Endodermal cell (in vitro differentiated cells): ENCODE measurements at regions not wholly inside any gene's neighbourhood (a gene's known extent, or its start where the extent isn't known, plus 50 kb on each side); places are given as distances from the start of the nearest gene placed in this dataset.
"Not testable (repeated sequence)": the region's sequence is repeated elsewhere in the genome, so short reads cannot be mapped to it uniquely, and the experiment has no call there.

Experiments
- DNase-seq: peaks from one replicate; pipeline ENCODE4 v3.0.0-alpha.2; 2017
- H3K27ac ChIP-seq: 2 replicates; pipeline ENCODE4 v1.5.1; 2013; ENCODE audit warnings: mild to moderate bottlenecking, low read depth, low read length, moderate library complexity
- H3K27me3 ChIP-seq: 2 replicates; pipeline ENCODE4 v1.6.1; 2013; ENCODE audit warnings: mild to moderate bottlenecking, low read length, moderate library complexity; ENCODE audit not compliant: insufficient read depth, control insufficient read depth, poor library complexity, severe bottlenecking
- H3K36me3 ChIP-seq: 2 replicates; pipeline ENCODE4 v1.7.0; 2013; ENCODE audit warnings: mild to moderate bottlenecking, low read length, moderate library complexity; ENCODE audit not compliant: control insufficient read depth, insufficient read depth
- H3K4me1 ChIP-seq: one replicate; pipeline ENCODE4 v1.7.0; 2013; ENCODE audit warnings: low read length; ENCODE audit not compliant: control insufficient read depth, insufficient read depth
- H3K4me3 ChIP-seq: 2 replicates; pipeline ENCODE4 v1.5.1; 2013; ENCODE audit warnings: mild to moderate bottlenecking, low read length, moderate library complexity
- H3K9ac ChIP-seq: 2 replicates; pipeline ENCODE4 v1.6.1; 2013; ENCODE audit warnings: mild to moderate bottlenecking, low read length, moderate library complexity; ENCODE audit not compliant: poor library complexity, severe bottlenecking; ENCODE audit errors: extremely low read depth
- H3K9me3 ChIP-seq: 2 replicates; pipeline ENCODE4 v1.6.1; 2013; ENCODE audit warnings: mild to moderate bottlenecking, low read length, moderate library complexity; ENCODE audit not compliant: control insufficient read depth
- H3K27ac Mint-ChIP-seq: 2 replicates; pipeline ENCODE4 v1.8.0; 2020; ENCODE audit warnings: mixed read lengths
- H3K27me3 Mint-ChIP-seq: 2 replicates; pipeline ENCODE4 v1.8.0; 2021; ENCODE audit warnings: mild to moderate bottlenecking, mixed read lengths; ENCODE audit not compliant: insufficient read depth
- H3K36me3 Mint-ChIP-seq: 2 replicates; pipeline ENCODE4 v1.8.0; 2020; ENCODE audit warnings: low read depth, mixed read lengths
- H3K4me1 Mint-ChIP-seq: 2 replicates; pipeline ENCODE4 v1.8.0; 2020; ENCODE audit warnings: mixed read lengths
- H3K4me3 Mint-ChIP-seq: 2 replicates; pipeline ENCODE4 v1.8.0; 2020; ENCODE audit warnings: mild to moderate bottlenecking, moderate library complexity, mixed read lengths
- H3K9me3 Mint-ChIP-seq: 2 replicates; pipeline ENCODE4 v1.8.0; 2020; ENCODE audit warnings: mild to moderate bottlenecking, mixed read lengths
- WGBS, 2 experiments: methylation state at CpG; one replicate each; pipeline versions ENCODE4 v1.1.5 to v1.1.7; 2013; ENCODE audit warnings: missing lambda C conversion rate in 2 of 2, mixed read lengths in 1 of 2; ENCODE audit not compliant: insufficient coverage in 1 of 2, insufficient read length in 1 of 2; 5-methylcytosine and 5-hydroxymethylcytosine counted together
- TF ChIP-seq, protein P1 (sequence below): fragments of 200-600 bp; sonication (generic); conservative IDR thresholded peaks from 2 replicates; pipeline ENCODE4 v1.5.0; 2021; ENCODE audit warnings: antibody characterized with exemption, mild to moderate bottlenecking

DNA sequence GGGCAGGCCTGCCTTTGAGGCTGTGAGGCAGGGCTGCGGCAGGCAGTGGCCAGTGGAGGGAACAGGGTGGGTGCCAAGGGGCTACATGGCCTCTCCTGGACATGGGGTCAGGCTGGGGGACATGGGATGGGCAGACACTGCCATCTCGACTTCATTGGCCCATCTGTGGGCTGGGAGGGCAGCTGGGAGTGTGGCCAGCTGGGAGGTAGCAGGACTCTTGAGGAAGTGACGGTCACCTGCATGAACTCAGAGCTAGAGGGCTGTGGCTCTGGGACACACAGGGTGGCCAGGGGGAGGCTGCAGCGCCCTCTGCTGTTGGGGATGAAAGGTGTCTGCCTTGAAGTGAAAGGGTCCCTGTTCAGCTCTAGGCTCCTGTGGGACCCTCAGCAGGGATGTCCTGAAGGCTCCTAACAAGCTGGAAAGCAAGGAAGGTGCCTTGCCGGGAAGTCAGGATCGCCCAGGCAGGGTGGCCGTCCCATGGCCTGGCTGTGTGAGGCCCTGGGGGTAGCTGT, 244.0 kb downstream of the ANKRD30B start:
- WGBS, 2 experiments: 68% methylated on average over 7 of the region's 7 CpGs; no CpG with 5 or more reads in 1 of the 2 experiments
- H3K27me3 ChIP-seq, H3K27me3 Mint-ChIP-seq, DNase-seq, H3K27ac Mint-ChIP-seq, H3K9me3 ChIP-seq, H3K9ac ChIP-seq, H3K4me1 ChIP-seq, H3K4me1 Mint-ChIP-seq, H3K4me3 Mint-ChIP-seq, H3K27ac ChIP-seq, H3K36me3 Mint-ChIP-seq, H3K4me3 ChIP-seq, H3K36me3 ChIP-seq: not testable (repeated sequence)
- peaks cover 78% of the 10 kb centered on the region for H3K9me3 Mint-ChIP-seq

DNA sequence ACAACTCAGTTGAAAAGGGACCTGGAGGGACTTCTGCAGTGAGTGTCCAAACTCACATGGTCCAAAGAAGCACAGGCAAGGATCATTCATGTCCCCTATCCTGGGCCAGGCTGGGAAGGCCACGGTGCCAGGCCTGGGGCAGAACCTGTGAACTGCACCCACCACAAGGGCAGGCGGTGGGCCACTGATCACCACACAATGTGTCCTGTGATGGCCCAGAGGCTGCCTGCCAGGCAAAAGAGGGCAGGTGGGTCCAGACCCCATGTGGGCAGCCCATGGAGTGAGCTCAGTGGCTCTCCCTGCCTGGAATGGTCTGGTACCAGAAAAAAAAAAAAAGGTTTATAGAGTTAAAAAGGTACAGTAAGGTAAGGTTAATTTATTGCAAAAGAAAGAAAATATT, 244.8 kb downstream of the ANKRD30B start:
- not testable (repeated sequence) for H3K9me3 ChIP-seq, H3K4me1 Mint-ChIP-seq, H3K27me3 ChIP-seq, H3K27me3 Mint-ChIP-seq, H3K9ac ChIP-seq, H3K4me1 ChIP-seq, DNase-seq, H3K27ac Mint-ChIP-seq, H3K36me3 Mint-ChIP-seq, H3K4me3 Mint-ChIP-seq, H3K4me3 ChIP-seq, H3K27ac ChIP-seq, H3K36me3 ChIP-seq
- 82% methylated on average over 2 of the region's 2 CpGs; no CpG with 5 or more reads in 1 of the 2 experiments for WGBS, 2 experiments
- peaks cover 77% of the 10 kb centered on the region for H3K9me3 Mint-ChIP-seq

DNA sequence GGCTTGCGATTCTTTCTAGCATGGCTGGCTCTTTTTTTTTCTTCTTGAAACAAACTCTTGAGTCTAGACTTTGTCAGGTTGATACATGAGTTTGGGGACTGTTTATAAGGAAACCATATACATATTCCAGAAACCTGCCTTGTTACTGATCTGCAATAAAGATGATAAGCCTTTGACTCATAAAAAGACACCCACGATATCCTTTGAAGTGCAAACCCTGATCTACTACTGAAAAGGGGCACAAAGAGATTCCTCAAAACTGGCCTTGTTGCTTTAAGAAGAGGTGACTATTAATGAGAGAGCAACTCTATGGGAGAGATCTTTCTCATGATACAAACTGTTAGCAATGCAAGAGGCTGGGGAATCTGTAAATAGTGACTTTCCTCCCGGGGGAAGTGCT, 247.1 kb downstream of the ANKRD30B start:
- H3K27me3 ChIP-seq: not testable (repeated sequence)
- H3K9me3 Mint-ChIP-seq: peaks cover 72% of the 10 kb centered on the region

DNA sequence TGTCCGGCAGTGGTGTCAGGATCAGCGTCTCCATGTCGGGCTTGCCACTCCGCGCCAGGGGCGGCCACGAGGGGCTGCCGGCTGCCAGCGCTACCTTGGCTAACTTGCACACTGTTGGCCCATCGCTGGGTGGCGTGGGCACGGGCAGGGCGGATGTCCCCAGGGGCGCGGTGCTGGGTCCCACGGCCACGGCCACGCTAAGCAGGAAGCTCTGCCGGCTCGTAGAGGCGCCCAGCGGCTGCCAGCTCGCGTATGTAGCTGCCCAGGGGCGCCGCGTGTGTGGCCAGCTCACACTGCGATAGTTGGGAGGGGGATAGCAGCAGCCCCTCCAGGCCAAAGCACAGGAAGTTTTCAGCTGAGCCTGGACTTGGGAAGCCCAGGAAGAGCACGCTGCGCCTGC, 249.4 kb downstream of the ANKRD30B start:
- H3K4me1 Mint-ChIP-seq: no peaks in the 10 kb centered on the region
- no peaks in the 10 kb centered on the region for H3K27me3 ChIP-seq
- no peaks in the 10 kb centered on the region for H3K9me3 ChIP-seq
- no peak overlapping the region for H3K4me3 Mint-ChIP-seq
- H3K36me3 ChIP-seq: no peaks in the 10 kb centered on the region
- H3K4me3 ChIP-seq: no peak overlapping the region
- no peaks in the 10 kb centered on the region for H3K36me3 Mint-ChIP-seq
- H3K27ac Mint-ChIP-seq: no peak overlapping the region
- no peaks in the 10 kb centered on the region for H3K4me1 ChIP-seq
- DNase-seq: no peak
- H3K27me3 Mint-ChIP-seq: no peaks in the 10 kb centered on the region
- H3K27ac ChIP-seq: no peak overlapping the region
- 90% methylated on average over 19 to 30 of the region's 30 CpGs for WGBS, 2 experiments
- H3K9me3 Mint-ChIP-seq: peaks cover 74% of the 10 kb centered on the region
- H3K9ac ChIP-seq: no peak overlapping the region
- TF ChIP-seq, protein P1, sequence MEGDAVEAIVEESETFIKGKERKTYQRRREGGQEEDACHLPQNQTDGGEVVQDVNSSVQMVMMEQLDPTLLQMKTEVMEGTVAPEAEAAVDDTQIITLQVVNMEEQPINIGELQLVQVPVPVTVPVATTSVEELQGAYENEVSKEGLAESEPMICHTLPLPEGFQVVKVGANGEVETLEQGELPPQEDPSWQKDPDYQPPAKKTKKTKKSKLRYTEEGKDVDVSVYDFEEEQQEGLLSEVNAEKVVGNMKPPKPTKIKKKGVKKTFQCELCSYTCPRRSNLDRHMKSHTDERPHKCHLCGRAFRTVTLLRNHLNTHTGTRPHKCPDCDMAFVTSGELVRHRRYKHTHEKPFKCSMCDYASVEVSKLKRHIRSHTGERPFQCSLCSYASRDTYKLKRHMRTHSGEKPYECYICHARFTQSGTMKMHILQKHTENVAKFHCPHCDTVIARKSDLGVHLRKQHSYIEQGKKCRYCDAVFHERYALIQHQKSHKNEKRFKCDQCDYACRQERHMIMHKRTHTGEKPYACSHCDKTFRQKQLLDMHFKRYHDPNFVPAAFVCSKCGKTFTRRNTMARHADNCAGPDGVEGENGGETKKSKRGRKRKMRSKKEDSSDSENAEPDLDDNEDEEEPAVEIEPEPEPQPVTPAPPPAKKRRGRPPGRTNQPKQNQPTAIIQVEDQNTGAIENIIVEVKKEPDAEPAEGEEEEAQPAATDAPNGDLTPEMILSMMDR: no peak

More for the DNA sequence above, 247.1 kb downstream of the ANKRD30B start:
- H3K4me1 ChIP-seq, H3K4me3 Mint-ChIP-seq, H3K27me3 Mint-ChIP-seq, H3K27ac Mint-ChIP-seq, H3K4me1 Mint-ChIP-seq, DNase-seq, H3K27ac ChIP-seq, H3K36me3 ChIP-seq, H3K9me3 ChIP-seq, H3K4me3 ChIP-seq, H3K36me3 Mint-ChIP-seq, H3K9ac ChIP-seq: not testable (repeated sequence)
- WGBS, 2 experiments: 90 to 100% methylated on average over 1 to 2 of the region's 3 CpGs

DNA sequence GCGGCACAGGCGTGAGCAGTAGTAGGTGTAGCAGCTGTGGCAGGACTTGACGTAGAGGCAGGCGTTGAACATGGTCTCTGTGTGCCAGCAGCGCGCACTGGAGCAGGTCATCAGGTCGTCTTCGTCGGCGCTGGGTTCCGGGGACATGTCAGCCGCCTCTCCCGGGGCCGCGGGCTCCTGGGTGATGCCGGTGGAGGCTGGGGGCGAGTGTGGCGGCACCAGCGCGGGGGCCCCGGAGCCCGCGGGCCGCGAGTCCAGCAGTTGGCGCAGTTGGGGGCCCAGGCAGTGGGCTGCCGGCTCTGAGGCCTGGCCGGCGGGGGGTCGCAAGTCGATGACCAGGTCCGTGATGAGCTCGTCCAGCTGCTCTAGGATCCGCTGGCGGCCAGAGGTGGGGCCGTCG, 249.9 kb downstream of the ANKRD30B start:
- not testable (repeated sequence) for H3K4me3 Mint-ChIP-seq
- 94 to 97% methylated on average over 14 to 36 of the region's 37 CpGs for WGBS, 2 experiments
- H3K9me3 Mint-ChIP-seq: peaks cover 70% of the 10 kb centered on the region

DNA sequence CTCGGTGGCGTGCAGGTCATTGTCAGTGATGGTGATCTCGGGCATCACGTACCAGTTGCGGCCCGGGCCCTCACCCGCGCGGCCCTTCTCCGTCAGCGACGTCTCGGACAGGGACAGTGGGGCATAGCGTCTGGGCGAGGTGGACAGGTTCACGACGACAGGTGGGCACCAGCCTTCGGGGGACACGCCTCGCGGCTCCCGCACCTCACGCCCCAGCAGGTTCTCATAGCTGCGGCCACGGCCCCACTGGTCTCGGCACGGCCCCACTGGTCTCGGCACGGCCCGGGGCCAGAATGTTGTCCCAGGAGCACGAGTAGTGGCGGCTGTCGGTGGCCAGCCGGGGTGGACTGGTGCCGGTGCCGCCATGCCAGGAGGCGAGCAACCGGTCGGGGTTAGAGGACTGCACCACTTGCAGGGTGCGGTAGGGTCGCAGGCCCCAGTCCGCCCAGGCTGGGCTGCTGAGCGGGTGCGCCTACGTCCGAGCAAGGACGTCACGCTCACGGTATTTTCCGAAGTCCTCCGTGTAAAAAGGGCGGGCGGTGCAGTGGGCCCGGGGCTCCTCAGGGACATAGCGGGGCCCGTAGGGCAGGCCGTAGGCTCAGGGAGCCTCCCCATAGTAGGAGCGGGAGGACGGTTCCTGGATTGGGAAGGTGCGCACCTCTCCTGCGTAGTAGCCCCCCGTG, 250.5 kb downstream of the ANKRD30B start:
- not testable (repeated sequence) for H3K9me3 ChIP-seq, H3K27me3 ChIP-seq, H3K27ac Mint-ChIP-seq, DNase-seq, H3K4me1 Mint-ChIP-seq, H3K9ac ChIP-seq, H3K4me3 Mint-ChIP-seq, H3K36me3 ChIP-seq, H3K36me3 Mint-ChIP-seq, H3K27me3 Mint-ChIP-seq, H3K4me1 ChIP-seq, H3K27ac ChIP-seq, H3K4me3 ChIP-seq
- WGBS, 2 experiments: 95 to 98% methylated on average over 31 to 60 of the region's 62 CpGs
- H3K9me3 Mint-ChIP-seq: peaks cover 74% of the 10 kb centered on the region

More for the DNA sequence above, 249.9 kb downstream of the ANKRD30B start:
- not testable (repeated sequence) for H3K36me3 ChIP-seq, H3K4me1 ChIP-seq, H3K9ac ChIP-seq, H3K4me1 Mint-ChIP-seq, H3K9me3 ChIP-seq, H3K4me3 ChIP-seq, H3K27me3 Mint-ChIP-seq, H3K27ac Mint-ChIP-seq, H3K27ac ChIP-seq, H3K36me3 Mint-ChIP-seq, H3K27me3 ChIP-seq, DNase-seq
